HG03095 (cell line): ENCODE measurements at regions not wholly inside any gene's neighbourhood (a gene's known extent, or its start where the extent isn't known, plus 50 kb on each side); places are given as distances from the start of the nearest gene placed in this dataset.

Experiments used
- ATAC-seq: cut with Tn5 transposase; IDR thresholded peaks from one replicate; pipeline ENCODE4 v1.9.1; 2021; ENCODE audit warnings: moderate library complexity; ENCODE audit not compliant: unreplicated experiment

GRCh38 chr3:72571052-72571451 is 277.2 kb downstream of the SHQ1 start:
- ATAC-seq: no peak

GRCh38 chr3:72569754-72570440 is 278.3 kb downstream of the SHQ1 start:
- ATAC-seq: no peak

- no peak for ATAC-seq
Measured at GRCh38 chr3:72568083-72568482, 280.2 kb downstream of the SHQ1 start.

- ATAC-seq: no peak
Measured at GRCh38 chr3:72567474-72567873, 280.8 kb downstream of the SHQ1 start.

- no peak for ATAC-seq
Measured at GRCh38 chr3:72565593-72565992, 282.7 kb downstream of the SHQ1 start.

GRCh38 chr3:72563690-72564370 is 284.4 kb downstream of the SHQ1 start:
- no peak for ATAC-seq

GRCh38 chr3:72560846-72561675 is 287.2 kb downstream of the SHQ1 start:
- ATAC-seq: no peak

DNA sequence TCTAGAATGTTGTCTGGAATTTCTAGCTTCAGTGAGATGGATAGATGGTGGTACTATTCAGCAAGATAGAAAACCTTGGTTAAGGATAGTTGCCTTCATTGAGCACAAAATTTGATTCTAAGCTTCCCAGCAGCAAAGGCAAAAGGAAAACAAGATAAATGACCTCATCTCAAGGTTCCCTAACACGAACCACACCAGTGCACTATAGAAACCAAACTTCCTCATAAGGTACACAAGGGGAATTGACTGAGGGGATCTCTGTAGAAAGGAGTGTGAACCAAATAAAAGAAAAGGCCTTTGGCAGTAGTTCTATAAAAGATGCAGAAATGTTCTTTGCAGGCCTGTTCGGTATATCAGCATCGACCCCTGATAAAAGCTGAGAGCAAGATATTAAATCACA is 288.9 kb downstream of the SHQ1 start:
- ATAC-seq: no peak

- no peak for ATAC-seq
Measured at GRCh38 chr3:72558001-72558400, 290.2 kb downstream of the SHQ1 start.

DNA sequence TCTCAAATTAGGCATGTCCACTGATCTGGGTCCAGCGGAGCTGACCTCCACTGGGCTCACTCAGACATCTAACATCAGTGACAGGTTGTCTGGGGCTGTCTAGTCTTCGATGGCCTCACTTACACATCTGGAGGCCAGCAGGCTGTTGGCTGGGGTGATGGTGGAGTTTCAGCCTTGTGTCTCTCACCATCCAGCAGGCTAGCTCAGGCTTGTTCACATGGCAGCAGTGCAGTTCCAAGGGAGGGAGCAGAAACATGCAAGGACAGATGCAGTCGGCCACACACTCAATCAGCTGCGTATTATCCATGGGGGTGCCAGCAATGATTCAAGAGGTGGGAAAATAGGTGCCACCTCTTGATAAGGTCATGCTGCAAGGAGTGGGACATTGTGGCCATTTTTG is 292.5 kb downstream of the SHQ1 start:
- no peak for ATAC-seq

GRCh38 chr3:72554689-72555088 is 293.6 kb downstream of the SHQ1 start:
- ATAC-seq: no peak

DNA sequence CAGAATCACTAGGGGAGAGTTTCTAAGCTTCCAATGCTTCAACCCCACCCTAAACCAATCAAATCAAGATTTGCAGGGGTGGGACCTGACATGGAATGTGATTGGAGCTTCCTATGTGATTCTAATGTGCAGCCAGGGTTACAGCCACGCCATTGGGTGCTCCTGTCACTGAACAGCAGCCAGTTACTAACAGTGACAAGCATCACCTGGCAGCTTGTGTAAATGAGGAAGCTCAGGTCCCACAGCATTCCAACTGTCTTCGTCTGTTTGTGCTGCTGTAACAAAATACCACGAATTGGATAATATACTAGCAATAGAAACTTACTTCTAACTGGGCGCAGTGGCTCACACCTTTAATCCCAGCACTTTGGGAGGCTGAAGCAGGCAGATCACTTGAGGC is 294.9 kb downstream of the SHQ1 start:
- ATAC-seq: no peak

DNA sequence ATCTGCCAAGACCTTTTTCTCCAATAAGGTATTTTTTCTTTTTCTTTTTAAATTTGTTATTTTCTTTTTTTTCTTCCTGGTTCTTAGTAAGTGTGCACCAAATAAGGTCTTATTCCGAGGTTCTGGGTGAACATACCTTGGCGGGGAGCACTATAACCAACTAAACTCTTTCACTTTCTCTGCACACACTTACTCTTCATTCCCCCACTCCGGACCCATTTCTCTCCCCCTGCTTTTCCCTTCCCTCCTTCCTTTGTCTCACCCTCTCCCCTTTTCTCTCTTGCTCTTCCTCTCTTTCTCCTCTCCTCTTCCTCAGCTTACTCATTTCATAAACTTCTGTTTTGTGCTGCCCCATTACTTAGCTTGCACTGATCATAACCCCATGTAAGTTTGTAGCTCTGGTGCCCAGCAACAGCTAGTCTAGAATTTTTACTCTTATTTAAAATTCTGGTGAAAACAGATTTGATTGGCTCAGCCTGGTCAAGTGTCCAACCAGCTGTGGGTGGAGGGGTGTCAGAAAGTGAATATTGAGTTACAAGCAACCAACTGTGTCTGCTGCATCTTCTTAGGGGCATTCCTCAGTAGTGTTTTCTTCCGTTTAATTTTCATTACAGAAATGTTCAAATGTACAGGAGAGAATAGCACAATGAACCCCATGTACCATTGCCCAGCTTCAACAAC is 297.5 kb downstream of the SHQ1 start:
- ATAC-seq: no peak

DNA sequence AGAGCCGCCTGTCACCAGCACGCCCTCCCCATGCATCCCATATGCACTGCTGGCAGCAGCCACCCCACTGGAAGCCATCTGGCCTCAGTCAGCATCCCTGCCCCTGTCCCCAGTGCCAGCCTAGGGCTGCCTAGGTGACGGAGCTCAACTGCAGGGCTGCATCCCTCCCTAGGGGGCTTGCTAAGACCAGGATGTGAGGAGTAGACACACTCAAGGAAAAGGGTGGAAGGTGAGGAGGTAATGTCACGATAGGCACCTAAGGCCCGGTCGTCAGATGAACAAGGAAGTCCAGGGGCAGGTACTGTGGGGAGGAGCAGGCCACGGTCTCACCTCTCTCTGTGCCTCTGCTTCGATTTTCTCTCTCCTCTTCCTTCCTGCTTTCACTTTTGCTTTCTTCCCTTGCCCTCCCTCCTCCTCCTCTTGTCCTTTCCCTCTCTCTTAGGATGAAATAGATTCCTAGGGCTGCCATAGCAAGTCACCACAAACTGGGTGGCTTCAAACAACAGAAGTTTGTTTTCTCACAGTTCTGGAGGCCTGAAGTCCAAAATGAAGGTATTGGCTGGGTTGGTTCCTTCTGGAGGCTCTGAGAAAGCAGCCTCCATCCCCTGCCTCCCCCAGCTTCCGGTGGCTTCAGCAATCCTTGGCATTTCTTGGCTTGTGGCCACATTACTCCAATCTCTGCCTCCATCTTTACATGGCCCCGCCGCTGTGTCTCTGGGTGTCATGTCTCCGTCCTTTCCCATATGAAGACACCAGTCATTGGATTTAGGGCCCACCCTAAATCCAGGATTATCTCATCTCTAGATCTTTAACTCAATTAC is 298.3 kb downstream of the SHQ1 start:
- no peak for ATAC-seq

DNA sequence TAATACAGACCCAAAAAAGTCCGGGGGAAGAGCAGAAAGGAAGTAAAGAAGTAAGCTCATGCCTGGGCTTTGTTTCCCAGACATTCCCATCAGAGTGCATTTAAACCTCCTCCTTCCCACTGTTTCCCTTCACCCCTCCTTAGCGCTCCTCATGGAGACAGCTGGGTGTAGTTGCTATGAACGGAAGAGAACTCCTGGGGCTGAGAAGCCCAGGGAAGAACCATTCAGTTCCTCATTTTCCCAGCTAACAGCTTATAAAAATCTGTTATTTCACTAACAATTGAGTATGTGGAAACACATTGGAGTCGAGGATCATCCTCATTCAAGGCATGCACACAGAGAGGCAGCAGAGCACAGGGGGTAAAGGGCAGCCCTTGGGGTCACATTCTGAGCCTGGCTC is 299.3 kb downstream of the SHQ1 start:
- ATAC-seq: no peak

- ATAC-seq: no peak
Measured at GRCh38 chr3:72548461-72548860, 299.8 kb downstream of the SHQ1 start.

- ATAC-seq: no peak
Measured at GRCh38 chr3:72547183-72547582, 301.1 kb downstream of the SHQ1 start.

DNA sequence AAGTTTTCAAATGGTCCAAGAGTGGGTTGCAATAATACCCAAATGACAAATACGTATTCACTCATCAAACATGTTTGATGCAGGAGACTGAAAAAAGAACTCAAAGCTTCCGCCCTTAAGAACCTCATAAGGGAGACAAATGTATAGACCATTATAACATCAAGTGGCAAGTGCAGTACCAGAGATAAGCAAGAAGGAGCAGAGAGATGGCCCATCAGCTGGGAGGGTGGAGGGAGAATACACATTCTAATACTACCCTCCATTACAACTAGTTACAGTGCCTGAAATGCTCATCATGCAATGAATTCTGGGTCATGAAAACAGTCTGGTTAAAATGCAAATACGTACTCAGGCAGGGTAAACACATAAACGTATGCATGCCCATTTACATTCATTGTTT is 304.0 kb downstream of the SHQ1 start:
- ATAC-seq: no peak

DNA sequence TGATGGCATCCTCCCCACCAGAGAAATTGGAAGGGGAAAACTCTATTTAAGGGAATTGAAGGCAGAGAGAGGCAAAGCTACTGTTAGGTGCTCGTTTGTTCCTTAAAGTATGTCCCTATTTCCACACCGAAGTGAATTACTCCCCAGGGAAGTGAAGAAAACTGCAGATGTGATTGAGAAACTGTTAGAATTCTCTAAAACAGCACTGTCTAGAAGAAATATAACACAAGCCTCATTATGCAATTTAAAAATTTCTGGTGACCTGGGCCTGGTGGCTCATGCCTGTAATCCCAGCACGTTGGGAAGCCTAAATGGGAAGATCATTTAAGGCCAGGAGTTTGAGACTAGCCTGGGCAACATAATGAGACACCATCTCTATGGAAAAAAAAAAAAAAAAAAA is 305.0 kb downstream of the SHQ1 start:
- ATAC-seq: no peak

- no peak for ATAC-seq
Measured at GRCh38 chr3:72542781-72543180, 305.5 kb downstream of the SHQ1 start.

GRCh38 chr3:72539856-72540255 is 308.4 kb downstream of the SHQ1 start:
- no peak for ATAC-seq
